Body of pancreas (tissue), 4 donors: ENCODE measurements at regions not wholly inside any gene's neighbourhood (a gene's known extent, or its start where the extent isn't known, plus 50 kb on each side); places are given as distances from the start of the nearest gene placed in this dataset.

Source experiments
- CTCF ChIP-seq, 7 experiments: fragments of 450-650 bp in 4 of 7; fragments of 200-600 bp in 3 of 7; sonication (generic) in 3 of 7; IDR thresholded peaks; one replicate each; pipeline ENCODE4 v1.5.1; 2016 to 2019; ENCODE audit warnings: antibody characterized with exemption in 7 of 7
- POLR2A ChIP-seq, 3 donors: fragments of 450-650 bp; IDR thresholded peaks; one replicate each; pipeline ENCODE4 v1.6.1; 2016; ENCODE audit warnings: antibody characterized with exemption in 3 of 3, mild to moderate bottlenecking in 2 of 3

DNA sequence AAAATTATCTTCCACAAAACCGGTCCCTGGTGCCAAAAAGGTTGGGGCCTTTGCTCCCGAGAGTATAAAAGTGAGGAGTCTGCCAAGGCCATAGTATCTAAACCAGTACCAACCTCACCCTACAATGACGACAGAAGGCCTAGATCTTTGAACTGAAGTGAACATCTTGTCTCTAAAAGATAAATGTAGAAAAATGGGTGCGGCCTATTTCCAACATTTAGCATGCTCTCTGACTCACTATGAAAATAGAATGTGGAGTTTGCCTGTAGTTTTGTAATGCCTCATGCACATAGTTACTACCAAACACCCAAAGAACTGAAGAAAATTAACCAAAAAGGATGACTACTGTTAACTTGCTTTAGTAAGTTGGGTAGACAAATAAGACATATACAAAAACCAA, 218.4 kb downstream of the SLITRK2 start:
- no peak for TF ChIP-seq POLR2A (IDR thresholded peaks at IDR 0.05)
- no peak for TF ChIP-seq CTCF (IDR thresholded peaks at IDR 0.05)
